Transverse colon (tissue), 4 donors: ENCODE measurements at regions not wholly inside any gene's neighbourhood (a gene's known extent, or its start where the extent isn't known, plus 50 kb on each side); places are given as distances from the start of the nearest gene placed in this dataset.
"Not testable (repeated sequence)": the region's sequence is repeated elsewhere in the genome, so short reads cannot be mapped to it uniquely, and the experiment has no call there.

Experiments used
- CTCF ChIP-seq, 5 experiments: fragments of 200-600 bp in 3 of 5; fragments of 450-650 bp in 2 of 5; sonication (generic) in 3 of 5; IDR thresholded peaks; 1 replicate in 2 of 5; 2 replicates in 3 of 5; pipeline ENCODE4 v1.5.1; 2016 to 2017; ENCODE audit warnings: antibody characterized with exemption in 5 of 5, inconsistent platforms in 3 of 5, mild to moderate bottlenecking in 2 of 5, moderate library complexity in 1 of 5
- EP300 ChIP-seq: sonication (generic); formaldehyde crosslinking; IDR thresholded peaks from one replicate; pipeline ENCODE4 v1.6.1; 2017; ENCODE audit warnings: antibody characterized with exemption, low read depth
- POLR2A ChIP-seq: fragments of 450-650 bp; IDR thresholded peaks from one replicate; pipeline ENCODE4 v1.6.1; 2016; ENCODE audit warnings: antibody characterized with exemption, mild to moderate bottlenecking, moderate library complexity
- POLR2AphosphoS5 ChIP-seq, 3 donors: sonication (generic); formaldehyde crosslinking; IDR thresholded peaks; one replicate each; pipeline ENCODE4 v1.6.1; 2016; ENCODE audit warnings: antibody characterized with exemption in 3 of 3

DNA sequence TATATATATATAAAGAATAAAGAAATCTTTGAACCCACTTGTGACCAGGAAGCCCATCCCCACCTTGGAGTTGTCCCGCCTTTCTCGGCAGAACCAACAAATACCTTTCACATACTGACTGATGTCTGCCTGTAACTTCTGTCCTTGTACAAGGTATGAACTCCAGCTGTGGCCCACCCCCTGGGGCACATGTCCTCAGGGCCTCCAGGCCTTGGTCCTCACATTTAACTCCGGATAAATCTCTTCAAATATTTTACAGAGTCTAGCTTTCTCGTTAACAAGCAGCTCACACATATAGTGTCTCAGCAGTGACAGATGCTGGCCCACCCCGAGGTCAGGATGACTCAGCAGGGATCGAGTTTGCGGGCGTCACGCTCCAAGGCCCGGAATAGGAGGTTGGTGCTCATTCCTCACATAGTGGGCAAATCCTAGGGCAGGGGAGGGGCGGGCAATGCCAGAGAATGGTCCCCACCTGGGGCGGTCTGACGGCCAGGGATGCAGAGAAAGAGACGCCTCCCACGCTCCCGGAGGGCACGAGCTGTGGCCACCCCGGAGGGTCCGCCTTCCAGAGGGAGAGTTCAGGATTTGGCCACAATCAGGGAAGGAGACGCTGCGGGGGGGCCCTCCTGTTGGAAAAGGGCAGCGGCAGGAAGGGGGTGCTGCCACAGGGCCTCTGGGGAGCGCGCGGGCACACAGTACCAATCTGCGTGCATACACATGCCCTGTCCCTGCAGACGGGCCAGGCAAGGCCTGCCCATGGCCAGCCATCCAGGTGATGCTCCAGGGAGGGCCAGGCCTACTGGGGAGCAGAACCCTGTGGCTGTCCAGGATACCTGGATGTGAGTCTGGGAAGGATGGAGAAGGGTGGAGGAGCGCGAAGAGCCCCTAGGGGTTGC is 87.8 kb upstream of the METTL9 start:
- not testable (repeated sequence) for TF ChIP-seq POLR2A; CTCF (IDR thresholded peaks at IDR 0.05); POLR2AphosphoS5 (IDR thresholded peaks at IDR 0.05); EP300
